ENCODE measurements at regions not wholly inside any gene's neighbourhood (a gene's known extent, or its start where the extent isn't known, plus 50 kb on each side); places are given as distances from the start of the nearest gene placed in this dataset.

DNA sequence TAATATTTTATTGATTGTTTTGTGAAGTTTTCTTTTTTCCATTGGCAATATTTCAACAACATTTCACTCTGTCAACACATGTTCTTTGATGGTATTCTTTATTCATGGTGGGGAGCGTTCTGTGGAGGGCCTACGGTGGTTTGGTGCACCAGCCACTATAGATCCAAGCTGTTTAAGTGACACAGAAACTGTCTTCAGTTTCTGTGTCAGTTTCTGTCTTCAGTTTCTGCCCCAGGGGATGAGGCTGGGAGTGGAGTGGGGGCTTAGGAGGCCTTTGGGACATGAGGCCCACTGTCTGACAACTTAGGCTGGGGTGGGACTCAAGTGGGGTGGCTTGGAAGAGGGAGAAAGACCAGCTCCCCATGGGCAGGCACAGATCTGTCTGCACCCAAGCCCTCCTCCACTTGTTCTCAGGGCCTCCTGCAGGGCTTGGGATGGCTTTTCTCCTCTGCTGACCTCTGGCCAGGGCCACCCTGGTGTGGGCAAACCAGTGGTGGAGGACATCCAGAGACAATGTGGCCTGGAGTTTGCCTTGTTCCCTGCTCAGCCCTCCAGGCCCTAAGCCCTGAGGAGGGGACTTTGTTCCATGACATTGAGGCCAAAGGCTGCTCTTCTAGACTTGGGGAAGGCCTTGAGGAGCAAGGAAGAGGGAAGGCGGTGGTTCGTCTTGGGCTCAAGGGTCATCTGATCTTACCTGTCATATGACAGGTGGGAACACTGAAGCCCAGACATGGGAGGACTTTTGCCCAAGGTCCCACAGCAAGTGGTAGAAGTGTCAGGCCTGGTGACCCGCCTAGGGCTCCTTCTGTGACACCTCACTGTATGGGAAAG is 60.3 kb upstream of the SMAD6 start:
- Mint-ChIP-seq H3K4me1 (peaks cover 5 to 10% (median 9%) of the 10 kb centered on the region in 4 donors), H3K9me3 (no peaks in the 10 kb centered on the region), H3K36me3 (no peaks in the 10 kb centered on the region), H3K27ac (no peak overlapping the region), H3K4me3 (no peak overlapping the region), H3K27me3 (no peaks in the 10 kb centered on the region)
- ATAC-seq (no peak), DNase-seq (no peak)
- POLR2A ChIA-PET, result no interaction called here

DNA sequence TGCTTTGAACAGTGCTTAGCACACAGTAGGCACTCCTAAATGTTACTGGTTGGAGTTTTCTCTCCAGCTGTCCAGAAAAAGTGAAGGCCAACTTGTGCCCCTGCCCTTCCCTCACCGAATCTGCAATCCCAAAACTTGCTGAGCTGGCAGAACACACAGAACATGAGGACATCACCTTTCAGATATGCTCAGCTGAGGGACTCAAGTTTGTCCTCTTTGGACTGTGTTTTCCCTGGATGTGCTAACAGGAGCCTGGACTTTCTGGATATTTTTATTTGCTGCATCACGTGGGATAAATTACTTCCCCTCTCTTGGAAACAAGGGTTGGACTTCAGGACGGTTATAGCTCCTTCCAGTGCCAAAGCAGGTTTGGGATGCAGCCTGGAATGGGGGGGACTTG is 59.5 kb upstream of the SMAD6 start:
- no peaks in the 10 kb centered on the region for H3K27me3 Mint-ChIP-seq
- H3K4me1 Mint-ChIP-seq, result peaks cover 5 to 10% (median 9%) of the 10 kb centered on the region in 4 donors
- H3K4me3 Mint-ChIP-seq, result no peak overlapping the region
- ATAC-seq, result no peak
- POLR2A ChIA-PET, result no interaction called here
- H3K36me3 Mint-ChIP-seq, result no peaks in the 10 kb centered on the region
- H3K9me3 Mint-ChIP-seq, result no peaks in the 10 kb centered on the region
- DNase-seq, result no peak
- no peak overlapping the region for H3K27ac Mint-ChIP-seq

DNA sequence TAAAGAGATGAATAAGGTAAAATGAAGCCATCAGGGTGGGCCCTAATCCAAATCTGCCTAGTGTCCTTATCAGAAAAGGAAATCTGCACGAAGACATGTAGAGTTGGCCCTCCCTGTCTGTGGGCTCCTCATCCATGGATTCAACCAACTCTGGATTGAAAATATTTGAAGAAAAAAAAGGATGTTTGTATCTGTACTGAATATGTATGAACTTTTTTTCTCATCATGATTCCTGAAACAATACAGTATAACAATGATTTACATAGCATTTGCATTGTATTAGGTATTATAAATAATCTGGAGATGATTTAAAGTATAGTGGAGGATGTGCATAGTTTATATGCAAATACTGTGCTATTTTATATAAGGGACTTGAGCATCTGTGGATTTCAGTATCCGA is 59.0 kb upstream of the SMAD6 start:
- Mint-ChIP-seq H3K4me1 (peaks cover 5 to 8% (median 7%) of the 10 kb centered on the region in 4 donors), H3K9me3 (no peaks in the 10 kb centered on the region), H3K36me3 (no peaks in the 10 kb centered on the region), H3K27ac (no peak overlapping the region), H3K4me3 (no peak overlapping the region), H3K27me3 (no peaks in the 10 kb centered on the region)
- no peak for ATAC-seq
- no peak for DNase-seq
- POLR2A ChIA-PET, result no interaction called here

DNA sequence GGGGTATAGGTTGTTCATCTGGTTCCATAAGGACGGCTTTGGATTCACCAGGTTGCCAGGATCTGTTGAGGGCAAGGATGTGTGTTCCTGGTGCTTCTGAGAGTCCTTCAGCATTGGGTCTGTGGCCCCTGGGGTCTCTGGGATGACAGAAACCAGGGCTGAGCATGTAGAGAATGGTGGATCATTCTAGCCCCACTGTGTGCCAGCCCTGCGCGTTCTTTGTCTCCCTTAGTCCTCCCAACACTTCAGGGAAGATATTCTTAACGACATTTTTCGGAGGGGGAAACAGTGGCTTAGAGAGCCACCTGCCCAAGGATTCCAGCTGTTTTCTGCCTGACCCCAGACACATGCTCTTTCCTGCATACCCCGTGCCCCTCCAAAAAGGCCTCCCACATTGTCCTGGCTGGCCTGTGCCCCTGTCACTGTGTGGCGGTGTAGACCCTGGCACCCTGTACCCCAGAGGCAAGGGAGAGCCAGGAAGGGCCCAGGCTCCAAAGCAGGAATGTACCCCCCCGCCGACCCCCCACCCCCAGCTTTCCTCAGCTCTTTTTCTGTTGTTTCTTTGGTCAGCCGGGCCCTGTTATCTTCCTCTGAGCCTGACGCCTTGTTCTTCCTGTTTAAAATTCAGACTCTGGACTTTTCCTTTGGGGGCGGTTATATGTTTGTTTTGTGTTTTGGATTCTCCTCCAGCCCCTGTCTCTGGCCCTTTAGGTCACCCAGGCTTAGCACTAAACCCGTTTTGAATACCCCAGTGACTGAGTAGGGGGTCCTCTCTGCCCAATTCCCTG is 57.8 kb upstream of the SMAD6 start:
- no peaks in the 10 kb centered on the region for H3K36me3 Mint-ChIP-seq
- no peak overlapping the region for H3K27ac Mint-ChIP-seq
- no peaks in the 10 kb centered on the region for H3K4me1 Mint-ChIP-seq
- no peaks in the 10 kb centered on the region for H3K9me3 Mint-ChIP-seq
- no peak for ATAC-seq
- POLR2A ChIA-PET, result no interaction called here
- no peak for DNase-seq
- H3K27me3 Mint-ChIP-seq, result no peaks in the 10 kb centered on the region
- no peak overlapping the region for H3K4me3 Mint-ChIP-seq

DNA sequence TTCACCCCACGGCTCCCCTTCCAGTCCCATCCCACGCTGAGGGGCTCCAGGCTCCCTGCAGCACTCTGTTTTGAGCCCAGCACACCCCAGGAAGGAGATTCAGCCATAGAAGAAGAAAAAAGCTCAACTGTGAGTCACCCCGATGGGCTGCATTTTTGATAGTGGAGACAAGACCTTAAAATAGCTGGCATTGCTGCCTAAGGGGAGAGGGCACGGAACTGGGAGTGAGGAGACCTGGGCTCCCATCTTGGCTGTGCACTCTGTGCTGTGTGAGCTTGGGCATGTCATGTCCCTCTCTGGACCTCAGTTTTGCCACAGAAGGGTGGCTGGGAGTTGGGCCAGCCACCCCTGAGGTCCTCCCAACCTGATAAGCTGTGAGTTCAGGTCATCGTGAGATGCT is 57.2 kb upstream of the SMAD6 start:
- H3K4me3 Mint-ChIP-seq, result no peak overlapping the region
- no peaks in the 10 kb centered on the region for H3K4me1 Mint-ChIP-seq
- no peaks in the 10 kb centered on the region for H3K36me3 Mint-ChIP-seq
- H3K9me3 Mint-ChIP-seq, result no peaks in the 10 kb centered on the region
- no peak for DNase-seq
- no peaks in the 10 kb centered on the region for H3K27me3 Mint-ChIP-seq
- POLR2A ChIA-PET, result no interaction called here
- ATAC-seq, result no peak
- no peak overlapping the region for H3K27ac Mint-ChIP-seq

DNA sequence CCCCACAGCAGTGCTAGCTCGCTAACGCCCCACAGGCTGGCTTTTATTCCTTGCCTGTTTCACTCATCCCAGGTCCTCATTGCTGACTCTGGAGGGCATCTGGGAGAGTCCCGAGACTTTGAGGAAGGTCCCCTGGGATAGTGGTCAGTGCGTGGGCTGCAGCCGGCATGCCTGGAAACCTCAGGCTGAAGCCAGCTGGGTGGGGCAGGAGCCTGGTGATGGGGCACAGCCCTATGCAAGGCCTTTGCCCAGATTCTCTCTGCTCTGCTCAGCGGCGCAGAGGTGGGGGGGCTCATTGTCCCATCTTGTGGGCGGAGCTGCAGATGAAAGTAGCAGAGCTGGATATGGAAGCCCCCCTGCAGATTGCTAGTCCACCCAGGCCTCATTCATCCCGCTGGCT is 55.7 kb upstream of the SMAD6 start:
- DNase-seq, result no peak
- POLR2A ChIA-PET, result no interaction called here
- no peak for ATAC-seq

DNA sequence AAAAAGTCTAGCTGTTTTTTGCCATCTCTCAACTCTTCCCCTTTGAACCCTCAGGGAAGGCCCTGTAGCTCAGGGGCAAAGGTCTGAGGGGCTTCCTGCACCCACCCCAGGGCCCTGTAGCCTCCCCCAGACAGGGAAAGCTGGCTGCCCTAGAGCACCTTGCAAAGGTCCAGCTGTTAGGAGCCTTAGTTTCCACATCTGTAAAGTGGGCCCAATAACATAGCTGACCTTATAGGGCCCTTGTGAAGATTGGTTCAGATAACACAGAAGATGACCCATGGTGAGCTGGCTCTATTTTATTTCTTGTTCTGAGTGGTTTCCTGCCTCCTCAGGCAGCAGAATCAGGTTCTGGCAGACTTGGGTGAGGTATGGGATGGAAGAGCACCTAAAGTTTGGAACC is 55.2 kb upstream of the SMAD6 start:
- ATAC-seq (no peak), DNase-seq (no peak)
- no peak overlapping the region for H3K27ac Mint-ChIP-seq
- H3K36me3 Mint-ChIP-seq, result no peaks in the 10 kb centered on the region
- H3K4me1 Mint-ChIP-seq, result no peaks in the 10 kb centered on the region
- no peak overlapping the region for H3K4me3 Mint-ChIP-seq
- POLR2A ChIA-PET, result no interaction called here
- no peaks in the 10 kb centered on the region for H3K9me3 Mint-ChIP-seq
- H3K27me3 Mint-ChIP-seq, result no peaks in the 10 kb centered on the region

More for the DNA sequence above, 55.7 kb upstream of the SMAD6 start:
- H3K4me1 Mint-ChIP-seq, result no peaks in the 10 kb centered on the region
- no peaks in the 10 kb centered on the region for H3K27me3 Mint-ChIP-seq
- H3K27ac Mint-ChIP-seq, result no peak overlapping the region
- no peaks in the 10 kb centered on the region for H3K36me3 Mint-ChIP-seq
- no peak overlapping the region for H3K4me3 Mint-ChIP-seq
- no peaks in the 10 kb centered on the region for H3K9me3 Mint-ChIP-seq

DNA sequence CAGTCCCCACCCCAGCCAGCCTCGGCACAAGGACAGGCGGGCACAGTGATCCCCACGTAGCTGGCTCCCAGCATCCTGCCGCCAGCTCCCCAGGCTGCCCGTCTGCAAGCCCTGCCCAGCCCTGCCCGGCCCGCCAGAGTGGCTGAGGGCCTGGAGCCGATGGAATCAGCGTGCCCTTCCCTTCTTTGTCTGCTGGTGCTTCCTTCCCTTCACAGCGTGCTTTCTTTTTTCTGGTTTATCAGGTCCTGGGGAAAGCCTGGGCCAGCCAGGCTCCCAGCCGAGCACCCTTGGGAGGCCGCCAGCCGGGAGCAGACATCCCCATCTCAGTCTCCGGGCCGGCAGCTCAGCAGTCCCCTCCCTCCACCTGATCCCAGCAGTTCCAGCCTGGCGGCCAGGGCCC is 54.7 kb upstream of the SMAD6 start:
- no peaks in the 10 kb centered on the region for H3K27me3 Mint-ChIP-seq
- no peaks in the 10 kb centered on the region for H3K36me3 Mint-ChIP-seq
- DNase-seq (no peak), ATAC-seq (no peak)
- H3K4me1 Mint-ChIP-seq, result no peaks in the 10 kb centered on the region
- H3K4me3 Mint-ChIP-seq, result no peak overlapping the region
- no peaks in the 10 kb centered on the region for H3K9me3 Mint-ChIP-seq
- POLR2A ChIA-PET, result no interaction called here
- H3K27ac Mint-ChIP-seq, result no peak overlapping the region

DNA sequence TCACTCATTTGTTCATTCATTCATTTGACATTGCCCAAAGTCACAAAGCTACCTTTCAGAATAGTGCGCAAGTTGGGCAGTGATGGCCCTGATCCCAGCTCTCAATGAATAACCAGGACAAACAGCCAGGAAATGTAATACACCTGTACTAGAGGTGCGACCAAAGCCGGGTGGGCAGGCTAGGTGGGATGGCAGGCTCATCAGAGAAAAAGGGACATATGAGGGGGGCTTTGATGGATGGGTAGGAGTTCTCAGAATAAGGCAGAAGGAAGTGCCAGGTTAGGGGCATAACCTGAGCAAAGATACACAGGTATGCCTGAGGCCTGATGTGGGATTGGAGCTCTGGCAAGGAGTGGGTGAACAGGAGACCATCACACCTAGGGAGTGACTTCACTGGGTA is 53.4 kb upstream of the SMAD6 start:
- no peaks in the 10 kb centered on the region for H3K9me3 Mint-ChIP-seq
- no peak overlapping the region for H3K27ac Mint-ChIP-seq
- ATAC-seq, result no peak
- no peak for DNase-seq
- H3K4me3 Mint-ChIP-seq, result no peak overlapping the region
- H3K36me3 Mint-ChIP-seq, result no peaks in the 10 kb centered on the region
- POLR2A ChIA-PET, result no interaction called here
- no peaks in the 10 kb centered on the region for H3K27me3 Mint-ChIP-seq
- no peaks in the 10 kb centered on the region for H3K4me1 Mint-ChIP-seq

DNA sequence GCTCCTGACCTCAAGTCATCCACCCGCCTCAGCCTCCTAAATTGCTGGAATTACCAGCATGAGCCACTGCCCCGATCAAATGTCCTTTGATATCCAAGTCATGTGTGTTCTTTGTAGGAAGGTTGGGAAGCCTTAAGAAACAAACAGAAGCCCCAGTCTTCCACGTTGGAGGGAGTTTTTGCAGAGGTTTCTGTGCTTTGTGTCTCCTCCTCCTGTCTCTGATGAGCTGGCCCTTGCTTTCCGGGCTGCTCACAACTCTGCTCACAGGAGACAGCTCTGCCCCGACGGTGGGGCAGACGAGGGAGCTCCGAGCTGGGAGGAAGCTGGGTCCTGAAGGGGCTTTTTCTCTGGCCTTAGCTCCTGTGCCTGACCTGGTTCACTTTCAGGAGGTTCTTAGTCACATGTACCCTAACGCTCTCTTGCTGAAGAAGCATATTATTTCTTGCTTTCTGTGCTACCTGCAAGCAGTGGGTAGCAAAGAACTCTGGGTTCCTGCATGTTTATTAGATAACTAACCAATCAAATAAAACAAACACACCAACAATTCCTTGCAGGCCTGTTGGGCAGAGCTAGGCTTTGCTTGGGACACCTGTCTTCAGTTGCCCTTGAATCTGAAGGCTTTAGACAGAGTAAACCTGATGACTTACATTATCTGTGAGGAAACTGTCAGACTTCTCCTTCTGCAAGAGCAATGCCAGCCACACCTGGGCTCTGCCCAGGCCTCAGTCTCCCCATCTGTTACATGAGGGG is 52.6 kb upstream of the SMAD6 start:
- Mint-ChIP-seq H3K27me3 (peaks cover 0 to 5% (median 0%) of the 10 kb centered on the region in 5 donors), H3K4me3 (no peak overlapping the region), H3K9me3 (no peaks in the 10 kb centered on the region), H3K4me1 (peaks cover 0 to 4% (median 1%) of the 10 kb centered on the region in 4 donors), H3K27ac (peak overlapping the region in 1 of 10 donors; percentile 27), H3K36me3 (no peaks in the 10 kb centered on the region)
- POLR2A ChIA-PET, result no interaction called here
- DNase-seq, result no peak
- ATAC-seq, result no peak

DNA sequence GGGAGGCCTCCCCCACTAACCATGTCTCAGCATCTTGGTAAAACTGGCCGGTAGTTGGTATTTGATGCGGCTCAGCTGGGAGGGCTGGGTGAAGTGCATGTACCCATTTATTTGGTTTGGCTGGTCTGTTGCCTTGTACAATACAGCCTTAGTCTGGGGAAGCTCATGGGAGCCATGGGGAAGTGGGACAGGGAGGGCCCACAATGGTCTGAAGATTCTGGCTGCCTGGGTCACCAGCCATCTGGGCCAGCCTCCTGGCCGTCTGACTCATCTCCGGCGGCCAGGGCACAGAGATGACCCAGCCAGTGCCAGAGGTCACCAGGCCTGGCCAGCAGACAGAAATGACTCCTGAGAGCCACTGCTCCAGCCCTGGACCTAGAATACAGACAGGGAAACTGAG is 51.6 kb upstream of the SMAD6 start:
- Mint-ChIP-seq H3K27ac (no peak overlapping the region), H3K36me3 (no peaks in the 10 kb centered on the region), H3K27me3 (peaks cover 0 to 7% (median 0%) of the 10 kb centered on the region in 5 donors), H3K4me1 (peaks cover 2 to 5% (median 3%) of the 10 kb centered on the region in 4 donors), H3K4me3 (no peak overlapping the region), H3K9me3 (no peaks in the 10 kb centered on the region)
- DNase-seq (no peak), ATAC-seq (no peak)
- POLR2A ChIA-PET, result no interaction called here

DNA sequence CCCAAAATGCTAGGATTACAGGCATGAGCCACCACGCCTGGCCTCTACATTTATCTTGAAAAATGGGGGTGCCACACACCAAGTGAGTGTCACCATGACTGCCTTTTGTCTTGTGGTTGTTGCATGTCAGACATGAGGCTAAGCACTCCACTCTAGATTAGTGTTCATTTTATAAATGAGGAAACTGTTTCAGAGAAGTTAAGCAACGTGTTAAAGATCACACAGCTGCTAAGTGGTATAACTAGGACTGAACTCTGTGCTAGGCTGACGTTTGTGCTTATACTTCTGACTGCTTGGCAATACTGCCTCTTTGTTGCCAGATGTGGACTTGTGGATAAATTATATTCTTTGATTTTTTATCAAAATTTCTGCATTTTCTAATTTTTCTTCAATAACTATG is 50.8 kb upstream of the SMAD6 start:
- no peak overlapping the region for H3K4me3 Mint-ChIP-seq
- H3K4me1 Mint-ChIP-seq, result peaks cover 5 to 13% (median 8%) of the 10 kb centered on the region in 4 donors
- H3K36me3 Mint-ChIP-seq, result no peaks in the 10 kb centered on the region
- DNase-seq (no peak), ATAC-seq (no peak)
- POLR2A ChIA-PET, result no interaction called here
- no peak overlapping the region for H3K27ac Mint-ChIP-seq
- peaks cover 4 to 10% (median 6%) of the 10 kb centered on the region in 5 donors for H3K27me3 Mint-ChIP-seq
- H3K9me3 Mint-ChIP-seq, result no peaks in the 10 kb centered on the region

Data from naive thymus-derived CD8-positive, alpha-beta T cell (primary cell).